H9 (cell line): ENCODE measurements at regions not wholly inside any gene's neighbourhood (a gene's known extent, or its start where the extent isn't known, plus 50 kb on each side); places are given as distances from the start of the nearest gene placed in this dataset.

Source experiments
- DNase-seq: peaks from one replicate; pipeline ENCODE4 v3.0.0-alpha.2; 2017
- H2AFZ ChIP-seq: one replicate; pipeline ENCODE4 v1.6.1; 2013; ENCODE audit warnings: mild to moderate bottlenecking, low read length, control low read depth, moderate library complexity
- H2AK5ac ChIP-seq: 2 replicates; pipeline ENCODE4 v1.6.1; 2013; ENCODE audit warnings: low read length, control low read depth, mixed read lengths; ENCODE audit not compliant: insufficient read length
- H2BK120ac ChIP-seq: one replicate; pipeline ENCODE4 v1.6.1; 2013; ENCODE audit warnings: low read depth, mild to moderate bottlenecking, low read length, control low read depth, inconsistent platforms; ENCODE audit not compliant: poor library complexity, severe bottlenecking
- H2BK12ac ChIP-seq: 2 replicates; pipeline ENCODE4 v1.6.1; 2013; ENCODE audit warnings: low read length, control low read depth, mixed read lengths, low read depth; ENCODE audit not compliant: insufficient read length
- H2BK15ac ChIP-seq: 2 replicates; pipeline ENCODE4 v1.6.1; 2013; ENCODE audit warnings: low read depth, low read length, control low read depth
- H2BK20ac ChIP-seq: one replicate; pipeline ENCODE4 v1.6.1; 2013; ENCODE audit warnings: low read depth, mild to moderate bottlenecking, low read length, control low read depth, inconsistent platforms; ENCODE audit not compliant: poor library complexity, severe bottlenecking
- H2BK5ac ChIP-seq: 2 replicates; pipeline ENCODE4 v1.6.1; 2013; ENCODE audit warnings: low read length, control low read depth, mixed read lengths; ENCODE audit not compliant: insufficient read length
- H3K14ac ChIP-seq: 2 replicates; pipeline ENCODE4 v1.6.1; 2013; ENCODE audit warnings: low read length, control low read depth; ENCODE audit not compliant: insufficient read depth
- H3K18ac ChIP-seq: 2 replicates; pipeline ENCODE4 v1.6.1; 2013; ENCODE audit warnings: low read depth, mild to moderate bottlenecking, mixed read lengths, low read length, control low read depth; ENCODE audit not compliant: insufficient read length
- H3K23ac ChIP-seq: 2 replicates; pipeline ENCODE4 v1.6.1; 2013; ENCODE audit warnings: low read length, control low read depth, mixed read lengths, low read depth; ENCODE audit not compliant: insufficient read length
- H3K23me2 ChIP-seq: 2 replicates; pipeline ENCODE4 v1.6.1; 2013; ENCODE audit warnings: low read depth, mild to moderate bottlenecking, mixed read lengths, low read length, control low read depth; ENCODE audit not compliant: insufficient read length, poor library complexity, severe bottlenecking
- H3K27ac ChIP-seq: 2 replicates; pipeline ENCODE4 v1.5.1; 2013; ENCODE audit warnings: low read length, control low read depth, mixed read lengths, low read depth; ENCODE audit not compliant: insufficient read length
- H3K27me3 ChIP-seq: 2 replicates; pipeline ENCODE4 v1.6.1; 2013; ENCODE audit warnings: low read length, control low read depth, inconsistent platforms; ENCODE audit not compliant: insufficient read depth
- H3K4ac ChIP-seq: 2 replicates; pipeline ENCODE4 v1.6.1; 2013; ENCODE audit warnings: low read depth, mild to moderate bottlenecking, control low read depth, inconsistent platforms, low read length, moderate library complexity
- H3K4me1 ChIP-seq: 2 replicates; pipeline ENCODE4 v1.6.1; 2013; ENCODE audit warnings: low read length, control low read depth, inconsistent platforms; ENCODE audit not compliant: insufficient read depth
- H3K4me2 ChIP-seq: 2 replicates; pipeline ENCODE4 v1.6.1; 2013; ENCODE audit warnings: low read length, control low read depth, mixed read lengths; ENCODE audit not compliant: insufficient read length, insufficient read depth
- H3K56ac ChIP-seq: 2 replicates; pipeline ENCODE4 v1.6.1; 2013; ENCODE audit warnings: low read depth, mild to moderate bottlenecking, mixed read lengths, low read length, control low read depth; ENCODE audit not compliant: insufficient read length
- H3K79me1 ChIP-seq: 2 replicates; pipeline ENCODE4 v1.6.1; 2013; ENCODE audit warnings: low read depth, mild to moderate bottlenecking, moderate library complexity, low read length, control low read depth, inconsistent platforms; ENCODE audit not compliant: insufficient read depth, poor library complexity, severe bottlenecking
- H3K79me2 ChIP-seq: 2 replicates; pipeline ENCODE4 v1.6.1; 2013; ENCODE audit warnings: low read length, control low read depth, inconsistent platforms; ENCODE audit not compliant: insufficient read depth
- H3K9ac ChIP-seq: 2 replicates; pipeline ENCODE4 v1.6.1; 2013; ENCODE audit warnings: low read length, control low read depth, mixed read lengths; ENCODE audit not compliant: insufficient read length; ENCODE audit errors: extremely low read depth
- H3K9me3 ChIP-seq: one replicate; pipeline ENCODE4 v1.6.1; 2013; ENCODE audit warnings: low read depth, low read length, inconsistent platforms; ENCODE audit not compliant: control insufficient read depth
- H3T11ph ChIP-seq: one replicate; pipeline ENCODE4 v1.6.1; 2013; ENCODE audit warnings: mild to moderate bottlenecking, low read length, control low read depth, inconsistent platforms
- H4K20me1 ChIP-seq: one replicate; pipeline ENCODE4 v1.6.1; 2013; ENCODE audit not compliant: control insufficient read depth, insufficient read length, insufficient read depth
- H4K5ac ChIP-seq: 2 replicates; pipeline ENCODE4 v1.6.1; 2013; ENCODE audit warnings: low read depth, mild to moderate bottlenecking, mixed read lengths, low read length, control low read depth; ENCODE audit not compliant: insufficient read length
- H4K8ac ChIP-seq: replicated peaks from 2 replicates; pipeline ENCODE4 v1.6.1; 2013; ENCODE audit warnings: low read length, control low read depth, mixed read lengths, low read depth; ENCODE audit not compliant: insufficient read length
- H4K91ac ChIP-seq: 2 replicates; pipeline ENCODE4 v1.6.1; 2013; ENCODE audit warnings: low read depth, mild to moderate bottlenecking, moderate library complexity, mixed read lengths, low read length, control low read depth; ENCODE audit not compliant: insufficient read length
- H3K27ac Mint-ChIP-seq, 3 experiments: 2 replicates in 2 of 3; 3 replicates in 1 of 3; pipeline ENCODE4 v1.8.0; 2020 to 2021; ENCODE audit warnings: mixed read lengths in 3 of 3, mild to moderate bottlenecking in 1 of 3, moderate library complexity in 1 of 3
- H3K27me3 Mint-ChIP-seq: 2 replicates; pipeline ENCODE4 v1.8.0; 2021; ENCODE audit warnings: low read depth, mild to moderate bottlenecking, moderate library complexity, mixed read lengths
- H3K36me3 Mint-ChIP-seq, 3 experiments: 2 replicates in 2 of 3; 3 replicates in 1 of 3; pipeline ENCODE4 v1.8.0; 2020 to 2021; ENCODE audit warnings: low read depth in 3 of 3, mixed read lengths in 3 of 3; ENCODE audit not compliant: insufficient read depth in 1 of 3
- H3K4me1 Mint-ChIP-seq, 2 experiments: 2 replicates each; pipeline ENCODE4 v1.8.0; 2020; ENCODE audit warnings: mixed read lengths in 2 of 2
- H3K4me3 Mint-ChIP-seq, 2 experiments: 2 replicates in 1 of 2; 3 replicates in 1 of 2; pipeline ENCODE4 v1.8.0; 2020 to 2021; ENCODE audit warnings: mild to moderate bottlenecking in 2 of 2, mixed read lengths in 2 of 2, moderate library complexity in 1 of 2
- H3K9me3 Mint-ChIP-seq, 2 experiments: 2 replicates in 1 of 2; 3 replicates in 1 of 2; pipeline ENCODE4 v1.8.0; 2020; ENCODE audit warnings: mild to moderate bottlenecking in 2 of 2, mixed read lengths in 2 of 2, moderate library complexity in 1 of 2
- WGBS: extraction: QIAGEN DNeasy Blood & Tissue Kit; methylation state at CpG from one replicate; pipeline ENCODE4 v1.1.7; 2013; ENCODE audit warnings: missing lambda C conversion rate, low lambda C conversion rate, mixed read lengths; ENCODE audit not compliant: insufficient read length; ENCODE audit errors: extremely low coverage; 5-methylcytosine and 5-hydroxymethylcytosine counted together
- TF ChIP-seq, protein P1 (sequence below): fragments of 200-600 bp; sonication (generic); conservative IDR thresholded peaks from 3 replicates; pipeline ENCODE4 v1.8.0; 2021; ENCODE audit warnings: antibody characterized with exemption, mild to moderate bottlenecking

GRCh38 chr1:216818284-216818683 lies 95.1 kb upstream of the ESRRG start:
- Histone ChIP-seq H2BK20ac (no peak overlapping the region), H4K20me1 (no peaks in the 10 kb centered on the region), H2AK5ac (no peak overlapping the region), H3T11ph (no peak overlapping the region), H3K18ac (no peak overlapping the region), H4K8ac (no peak overlapping the region), H3K79me1 (no peaks in the 10 kb centered on the region), H3K4me1 (peaks cover 4% of the 10 kb centered on the region; the same call in 1 of the 2 replicates), H3K27ac (no peak overlapping the region), H2BK15ac (no peak overlapping the region), H2BK12ac (no peak overlapping the region), H3K27me3 (no peaks in the 10 kb centered on the region), H2BK120ac (no peak overlapping the region), H3K23me2 (no peaks in the 10 kb centered on the region), H3K4ac (no peak overlapping the region), H3K9me3 (no peaks in the 10 kb centered on the region), H3K56ac (no peak overlapping the region), H4K5ac (no peak overlapping the region), H4K91ac (no peak overlapping the region), H3K4me2 (no peak overlapping the region), H3K14ac (no peak overlapping the region), H3K79me2 (no peaks in the 10 kb centered on the region), H3K9ac (no peak overlapping the region), H3K23ac (no peak overlapping the region), H2BK5ac (no peak overlapping the region), H2AFZ (no peak overlapping the region)
- Mint-ChIP-seq H3K27ac (no peak overlapping the region), H3K4me1 (peaks cover 44 to 59% of the 10 kb centered on the region in 2 experiments), H3K9me3 (no peaks in the 10 kb centered on the region), H3K36me3 (no peaks in the 10 kb centered on the region), H3K4me3 (no peak overlapping the region), H3K27me3 (no peaks in the 10 kb centered on the region)
- DNase-seq, result no peak
- WGBS, result no CpG with 5 or more reads among the region's 1 CpG
- TF ChIP-seq, protein P1, sequence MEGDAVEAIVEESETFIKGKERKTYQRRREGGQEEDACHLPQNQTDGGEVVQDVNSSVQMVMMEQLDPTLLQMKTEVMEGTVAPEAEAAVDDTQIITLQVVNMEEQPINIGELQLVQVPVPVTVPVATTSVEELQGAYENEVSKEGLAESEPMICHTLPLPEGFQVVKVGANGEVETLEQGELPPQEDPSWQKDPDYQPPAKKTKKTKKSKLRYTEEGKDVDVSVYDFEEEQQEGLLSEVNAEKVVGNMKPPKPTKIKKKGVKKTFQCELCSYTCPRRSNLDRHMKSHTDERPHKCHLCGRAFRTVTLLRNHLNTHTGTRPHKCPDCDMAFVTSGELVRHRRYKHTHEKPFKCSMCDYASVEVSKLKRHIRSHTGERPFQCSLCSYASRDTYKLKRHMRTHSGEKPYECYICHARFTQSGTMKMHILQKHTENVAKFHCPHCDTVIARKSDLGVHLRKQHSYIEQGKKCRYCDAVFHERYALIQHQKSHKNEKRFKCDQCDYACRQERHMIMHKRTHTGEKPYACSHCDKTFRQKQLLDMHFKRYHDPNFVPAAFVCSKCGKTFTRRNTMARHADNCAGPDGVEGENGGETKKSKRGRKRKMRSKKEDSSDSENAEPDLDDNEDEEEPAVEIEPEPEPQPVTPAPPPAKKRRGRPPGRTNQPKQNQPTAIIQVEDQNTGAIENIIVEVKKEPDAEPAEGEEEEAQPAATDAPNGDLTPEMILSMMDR, result no peak
